ENCODE measurements at regions not wholly inside any gene's neighbourhood (a gene's known extent, or its start where the extent isn't known, plus 50 kb on each side); places are given as distances from the start of the nearest gene placed in this dataset.
A peak's percentile ranks its signal among the peaks of the same experiment; 100 is the strongest.

DNA sequence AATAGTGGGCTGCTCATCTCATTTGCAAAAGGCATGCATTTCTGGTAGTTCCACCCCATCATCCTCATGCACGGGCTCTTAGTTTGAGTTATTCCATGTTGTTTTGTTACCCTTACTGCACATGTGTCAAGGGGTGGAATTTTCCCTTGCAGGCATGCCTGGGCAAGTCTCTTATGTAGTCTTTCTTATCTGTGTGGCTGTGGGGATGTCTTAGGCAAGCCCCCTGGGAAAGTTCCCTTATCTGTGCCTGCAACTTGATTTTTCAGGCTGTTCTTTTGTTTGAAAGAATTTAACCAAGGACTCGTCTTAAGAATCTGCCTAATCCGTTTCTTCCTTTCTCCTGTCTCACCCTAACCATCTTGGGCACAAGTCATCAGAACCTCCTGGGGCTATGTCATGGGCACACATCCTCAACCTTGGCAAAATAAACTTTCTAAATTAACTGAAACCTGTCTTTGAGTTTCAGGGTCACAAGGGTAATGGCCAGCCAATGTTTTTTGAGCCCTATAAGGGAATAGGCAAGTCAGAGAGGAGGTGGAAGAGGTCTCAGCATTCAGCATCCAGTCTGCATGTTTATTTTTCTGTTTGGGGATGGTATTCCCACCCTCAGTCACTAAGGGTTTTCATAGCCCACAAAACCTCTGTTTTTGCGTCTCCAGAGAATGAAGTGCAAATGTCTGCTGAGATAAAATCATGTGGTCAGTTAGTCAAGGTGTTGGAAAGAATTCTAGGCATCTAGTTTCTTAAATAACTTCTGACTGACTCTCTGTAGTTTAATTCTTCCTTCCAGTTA, 579.7 kb downstream of the PLA2G4A start:
- Histone ChIP-seq H3K27me3 (ENCODE audit: control insufficient read depth, insufficient read depth, low read length) (no peaks in the 10 kb centered on the region), H3K9me3 (replicated peaks; ENCODE audit: control insufficient read depth, low read depth, low read length) (no peaks in the 10 kb centered on the region), H3K36me3 (ENCODE audit: control insufficient read depth, insufficient read depth, low read length) (no peaks in the 10 kb centered on the region), H3K4me3 (ENCODE audit: low read length) (no peak overlapping the region), H3K27ac (ENCODE audit: low read length) (no peak overlapping the region), H3K4me1 (ENCODE audit: control insufficient read depth, insufficient read depth, low read length) (no peaks in the 10 kb centered on the region)
- DNase-seq = no peak
- WGBS (ENCODE audit: insufficient coverage) = 79% methylated on average over 2 of the region's 4 CpGs

- Histone ChIP-seq H3K27ac (ENCODE audit: low read length) (no peak overlapping the region), H3K4me3 (ENCODE audit: low read length) (no peak overlapping the region), H3K9me3 (replicated peaks; ENCODE audit: control insufficient read depth, low read depth, low read length) (no peaks in the 10 kb centered on the region), H3K27me3 (ENCODE audit: control insufficient read depth, insufficient read depth, low read length) (no peaks in the 10 kb centered on the region), H3K36me3 (ENCODE audit: control insufficient read depth, insufficient read depth, low read length) (no peaks in the 10 kb centered on the region), H3K4me1 (ENCODE audit: control insufficient read depth, insufficient read depth, low read length) (no peaks in the 10 kb centered on the region)
- peak; percentile 7 for DNase-seq
- no CpG with 5 or more reads among the region's 2 CpGs for WGBS (ENCODE audit: insufficient coverage)
Observed at GRCh38 chr1:187409341-187409740, 580.6 kb downstream of the PLA2G4A start.

GRCh38 chr1:187411118-187411517, 582.4 kb downstream of the PLA2G4A start:
- Histone ChIP-seq H3K27me3 (ENCODE audit: control insufficient read depth, insufficient read depth, low read length) (no peaks in the 10 kb centered on the region), H3K9me3 (replicated peaks; ENCODE audit: control insufficient read depth, low read depth, low read length) (no peaks in the 10 kb centered on the region), H3K36me3 (ENCODE audit: control insufficient read depth, insufficient read depth, low read length) (no peaks in the 10 kb centered on the region), H3K4me1 (ENCODE audit: control insufficient read depth, insufficient read depth, low read length) (no peaks in the 10 kb centered on the region), H3K4me3 (ENCODE audit: low read length) (no peak overlapping the region), H3K27ac (ENCODE audit: low read length) (no peak overlapping the region)
- 100% methylated on average over 2 of the region's 3 CpGs for WGBS (ENCODE audit: insufficient coverage)
- DNase-seq = no peak

DNA sequence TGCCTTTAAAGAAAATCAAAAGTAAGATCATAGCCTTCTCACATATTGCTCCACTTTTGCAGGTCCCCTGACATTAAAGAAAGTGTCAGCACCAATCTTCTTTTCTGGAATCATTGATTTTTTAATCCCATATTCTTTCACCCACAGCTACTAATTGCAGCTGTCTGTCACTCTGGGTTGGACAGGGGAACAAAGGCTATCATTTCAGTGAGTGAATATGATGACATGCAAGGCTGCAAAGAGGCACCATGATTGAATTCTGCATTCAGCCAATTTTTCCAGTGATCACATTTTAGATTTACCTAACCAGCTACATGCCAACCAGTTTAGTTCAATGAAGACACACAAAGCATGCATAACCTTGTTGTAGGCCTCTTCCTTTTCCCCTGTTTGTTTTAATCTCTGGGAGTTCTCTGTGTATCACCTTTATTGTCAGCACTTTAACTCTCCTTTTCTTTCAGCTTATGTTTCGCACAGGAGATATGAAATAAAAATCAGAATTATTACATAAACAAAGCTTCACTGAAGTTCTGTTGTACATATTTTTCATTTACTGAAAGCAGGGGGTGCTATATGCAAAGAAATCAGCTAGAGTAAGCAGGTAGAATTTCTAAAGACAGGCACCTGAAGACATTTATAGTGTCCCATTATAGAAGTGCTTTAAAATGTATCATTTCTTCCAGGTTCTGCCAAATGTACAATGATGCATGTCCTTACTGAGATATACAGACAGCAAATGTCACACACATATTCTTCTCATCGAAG, 584.8 kb downstream of the PLA2G4A start:
- peak; percentile 4 for DNase-seq

DNA sequence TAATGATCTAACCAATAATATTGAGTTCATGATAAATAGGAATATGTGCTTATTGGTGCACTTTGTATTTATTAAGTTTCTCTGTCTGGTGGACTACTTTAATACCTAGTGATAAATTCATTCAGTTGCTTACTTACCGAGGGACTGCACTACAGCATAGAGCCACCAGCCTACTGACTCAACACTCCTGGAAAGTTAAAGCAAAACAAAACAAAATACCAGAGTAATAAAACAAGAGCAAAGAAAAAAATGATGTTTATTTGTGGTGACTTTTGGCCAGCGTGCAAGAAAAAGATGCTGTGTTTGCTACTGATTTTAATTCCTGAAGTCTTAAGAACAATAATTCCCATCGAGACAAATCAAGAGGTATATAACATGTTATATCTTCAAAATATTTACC, 586.3 kb downstream of the PLA2G4A start:
- Histone ChIP-seq H3K4me1 (ENCODE audit: control insufficient read depth, insufficient read depth, low read length) (no peaks in the 10 kb centered on the region), H3K36me3 (ENCODE audit: control insufficient read depth, insufficient read depth, low read length) (no peaks in the 10 kb centered on the region), H3K4me3 (ENCODE audit: low read length) (no peak overlapping the region), H3K9me3 (replicated peaks; ENCODE audit: control insufficient read depth, low read depth, low read length) (no peaks in the 10 kb centered on the region), H3K27me3 (ENCODE audit: control insufficient read depth, insufficient read depth, low read length) (no peaks in the 10 kb centered on the region), H3K27ac (ENCODE audit: low read length) (no peak overlapping the region)
- WGBS (ENCODE audit: insufficient coverage) = no CpG with 5 or more reads among the region's 3 CpGs
- no peak for DNase-seq

More for the DNA sequence above, 584.8 kb downstream of the PLA2G4A start:
- Histone ChIP-seq H3K4me1 (ENCODE audit: control insufficient read depth, insufficient read depth, low read length) (no peaks in the 10 kb centered on the region), H3K27ac (ENCODE audit: low read length) (no peak overlapping the region), H3K9me3 (replicated peaks; ENCODE audit: control insufficient read depth, low read depth, low read length) (no peaks in the 10 kb centered on the region), H3K27me3 (ENCODE audit: control insufficient read depth, insufficient read depth, low read length) (no peaks in the 10 kb centered on the region), H3K4me3 (ENCODE audit: low read length) (no peak overlapping the region), H3K36me3 (ENCODE audit: control insufficient read depth, insufficient read depth, low read length) (no peaks in the 10 kb centered on the region)
- no CpG with 5 or more reads among the region's 2 CpGs for WGBS (ENCODE audit: insufficient coverage)

DNA sequence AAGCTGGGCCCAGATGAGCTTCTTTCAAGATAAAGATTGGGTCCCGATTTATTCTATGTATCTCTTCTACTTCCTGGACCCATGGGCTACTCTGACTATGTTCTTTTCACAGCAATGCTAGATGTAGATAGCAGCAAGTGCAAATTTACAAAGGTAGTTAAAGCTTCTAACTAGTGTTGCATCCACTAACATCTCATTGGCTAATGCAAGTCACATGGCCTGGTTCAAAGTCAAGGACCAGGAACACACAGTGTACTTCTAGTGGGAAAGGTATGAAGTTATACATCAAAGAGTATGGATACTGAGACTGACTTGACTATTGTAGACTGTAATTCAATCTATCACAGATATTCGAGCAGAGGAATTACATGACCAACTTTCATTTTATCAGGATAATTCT, 588.8 kb downstream of the PLA2G4A start:
- WGBS (ENCODE audit: insufficient coverage) = no CpG with 5 or more reads among the region's 2 CpGs
- DNase-seq = no peak
- Histone ChIP-seq H3K4me1 (ENCODE audit: control insufficient read depth, insufficient read depth, low read length) (no peaks in the 10 kb centered on the region), H3K27me3 (ENCODE audit: control insufficient read depth, insufficient read depth, low read length) (no peaks in the 10 kb centered on the region), H3K4me3 (ENCODE audit: low read length) (no peak overlapping the region), H3K27ac (ENCODE audit: low read length) (no peak overlapping the region), H3K36me3 (ENCODE audit: control insufficient read depth, insufficient read depth, low read length) (no peaks in the 10 kb centered on the region), H3K9me3 (replicated peaks; ENCODE audit: control insufficient read depth, low read depth, low read length) (no peaks in the 10 kb centered on the region)

DNA sequence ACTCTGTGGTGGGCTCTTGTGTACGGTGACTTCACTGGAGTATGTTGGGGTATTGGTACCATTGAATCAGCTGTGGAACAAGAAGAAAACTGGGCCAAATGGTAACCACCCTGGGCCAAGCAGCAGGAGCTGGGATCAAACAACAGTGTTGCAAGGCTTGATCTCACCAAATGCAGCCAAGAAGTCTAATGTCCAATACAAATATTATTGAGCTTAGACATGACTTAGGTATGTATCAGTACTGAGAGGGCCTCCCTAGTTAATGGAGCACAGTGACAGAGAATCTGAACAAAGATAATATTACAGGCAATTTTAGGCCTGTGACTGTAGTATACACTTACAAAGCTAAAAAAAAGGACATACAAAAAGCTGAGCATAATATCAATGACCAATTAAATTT, 604.8 kb downstream of the PLA2G4A start:
- no peaks in the 10 kb centered on the region for H3K4me1 ChIP-seq (ENCODE audit: control insufficient read depth, insufficient read depth, low read length)

DNA sequence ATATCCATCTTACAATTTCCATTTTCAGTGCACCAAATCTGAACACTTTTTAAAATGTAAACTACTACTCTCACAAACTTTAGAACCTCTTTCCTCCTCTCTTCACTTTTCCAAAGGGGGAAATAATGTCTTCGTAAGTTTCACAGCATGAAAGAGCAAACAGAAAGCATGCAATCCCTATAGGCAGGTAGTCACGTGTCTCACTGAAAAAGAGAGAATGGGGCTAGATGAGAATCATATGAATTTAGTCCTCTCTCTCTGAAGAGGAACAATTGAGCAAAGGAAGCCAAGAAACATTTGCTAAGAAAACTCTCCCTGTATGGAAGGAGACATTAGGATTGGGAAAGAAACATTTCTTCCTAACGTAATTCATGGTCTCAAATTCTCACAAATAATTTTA, 613.9 kb downstream of the PLA2G4A start:
- Histone ChIP-seq H3K4me3 (ENCODE audit: low read length) (no peak overlapping the region), H3K27ac (ENCODE audit: low read length) (no peak overlapping the region), H3K36me3 (ENCODE audit: control insufficient read depth, insufficient read depth, low read length) (no peaks in the 10 kb centered on the region), H3K9me3 (replicated peaks; ENCODE audit: control insufficient read depth, low read depth, low read length) (no peaks in the 10 kb centered on the region), H3K27me3 (ENCODE audit: control insufficient read depth, insufficient read depth, low read length) (no peaks in the 10 kb centered on the region), H3K4me1 (ENCODE audit: control insufficient read depth, insufficient read depth, low read length) (no peaks in the 10 kb centered on the region)
- no CpG with 5 or more reads among the region's 3 CpGs for WGBS (ENCODE audit: insufficient coverage)
- peak; percentile 65 for DNase-seq

More for the DNA sequence above, 604.8 kb downstream of the PLA2G4A start:
- H3K9me3 ChIP-seq (replicated peaks; ENCODE audit: control insufficient read depth, low read depth, low read length) = no peaks in the 10 kb centered on the region
- no peak overlapping the region for H3K27ac ChIP-seq (ENCODE audit: low read length)
- H3K27me3 ChIP-seq (ENCODE audit: control insufficient read depth, insufficient read depth, low read length) = no peaks in the 10 kb centered on the region
- no peaks in the 10 kb centered on the region for H3K36me3 ChIP-seq (ENCODE audit: control insufficient read depth, insufficient read depth, low read length)
- no peak for DNase-seq
- WGBS (ENCODE audit: insufficient coverage) = 78% methylated on average over 1 of the region's 1 CpG
- no peak overlapping the region for H3K4me3 ChIP-seq (ENCODE audit: low read length)

DNA sequence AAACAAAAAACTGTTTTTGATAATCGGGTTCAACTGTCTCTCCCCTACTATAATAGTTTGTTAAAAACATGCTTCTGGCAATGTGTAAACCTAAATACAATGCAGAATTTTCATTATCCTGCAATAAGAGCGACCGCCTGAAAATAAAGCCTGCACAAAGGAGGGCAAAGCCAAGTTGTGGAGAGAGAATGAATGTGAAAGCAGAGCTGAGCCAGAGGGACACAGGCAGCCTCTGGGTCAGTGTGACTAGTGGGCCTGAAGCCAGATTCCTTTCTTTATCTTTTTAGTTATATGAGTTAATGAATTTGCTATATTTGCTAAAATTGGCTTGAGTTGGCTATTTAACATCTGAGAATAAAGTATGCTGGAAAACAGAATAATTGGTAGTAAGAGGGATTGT, 615.2 kb downstream of the PLA2G4A start:
- H3K27ac ChIP-seq (ENCODE audit: low read length) = no peak overlapping the region
- no peaks in the 10 kb centered on the region for H3K27me3 ChIP-seq (ENCODE audit: control insufficient read depth, insufficient read depth, low read length)
- no peaks in the 10 kb centered on the region for H3K36me3 ChIP-seq (ENCODE audit: control insufficient read depth, insufficient read depth, low read length)
- no CpG with 5 or more reads among the region's 3 CpGs for WGBS (ENCODE audit: insufficient coverage)
- H3K9me3 ChIP-seq (replicated peaks; ENCODE audit: control insufficient read depth, low read depth, low read length) = no peaks in the 10 kb centered on the region
- DNase-seq = peak; percentile 3
- no peak overlapping the region for H3K4me3 ChIP-seq (ENCODE audit: low read length)
- no peaks in the 10 kb centered on the region for H3K4me1 ChIP-seq (ENCODE audit: control insufficient read depth, insufficient read depth, low read length)

GRCh38 chr1:187445066-187445465, 616.3 kb downstream of the PLA2G4A start:
- H3K4me3 ChIP-seq (ENCODE audit: low read length) = no peak overlapping the region
- no peaks in the 10 kb centered on the region for H3K9me3 ChIP-seq (replicated peaks; ENCODE audit: control insufficient read depth, low read depth, low read length)
- no CpG with 5 or more reads among the region's 2 CpGs for WGBS (ENCODE audit: insufficient coverage)
- no peaks in the 10 kb centered on the region for H3K4me1 ChIP-seq (ENCODE audit: control insufficient read depth, insufficient read depth, low read length)
- H3K27ac ChIP-seq (ENCODE audit: low read length) = no peak overlapping the region
- DNase-seq = no peak
- no peaks in the 10 kb centered on the region for H3K36me3 ChIP-seq (ENCODE audit: control insufficient read depth, insufficient read depth, low read length)
- no peaks in the 10 kb centered on the region for H3K27me3 ChIP-seq (ENCODE audit: control insufficient read depth, insufficient read depth, low read length)

All from muscle of leg (tissue), 3 donors.